Lung (tissue), 11 donors: ENCODE measurements at regions not wholly inside any gene's neighbourhood (a gene's known extent, or its start where the extent isn't known, plus 50 kb on each side); places are given as distances from the start of the nearest gene placed in this dataset.
A peak's percentile ranks its signal among the peaks of the same experiment; 100 is the strongest.

Experiments
- ATAC-seq: fragments of 200-7000 bp; cut with Tn5 transposase; one replicate; pipeline ENCODE4 v1.9.1; 2020; ENCODE audit warnings: moderate number of reproducible peaks; ENCODE audit not compliant: insufficient read depth, low FRiP score
- DNase-seq, 3 donors: peaks; one replicate each; pipeline ENCODE4 v3.0.0-alpha.2; 2013 to 2017
- H3K27ac ChIP-seq, 2 donors: one replicate each; pipeline ENCODE4 v1.5.1; 2013; ENCODE audit warnings: mild to moderate bottlenecking in 2 of 2, moderate library complexity in 2 of 2, control low read depth in 1 of 2, inconsistent platforms in 1 of 2, low read depth in 1 of 2, low read length in 1 of 2
- H3K27me3 ChIP-seq, 3 donors: one replicate each; pipeline ENCODE4 v1.5.1; 2013; ENCODE audit warnings: low read length in 2 of 3; ENCODE audit not compliant: control insufficient read depth in 3 of 3, insufficient read depth in 3 of 3
- H3K36me3 ChIP-seq, 4 donors: one replicate each; pipeline ENCODE4 v1.5.1; 2013; ENCODE audit warnings: low read length in 4 of 4, mild to moderate bottlenecking in 1 of 4, moderate library complexity in 1 of 4; ENCODE audit not compliant: control insufficient read depth in 4 of 4, insufficient read depth in 4 of 4
- H3K4me1 ChIP-seq, 5 donors: one replicate each; pipeline ENCODE4 v1.5.1; 2013; ENCODE audit warnings: low read length in 5 of 5, mild to moderate bottlenecking in 2 of 5, moderate library complexity in 1 of 5; ENCODE audit not compliant: control insufficient read depth in 5 of 5, insufficient read depth in 5 of 5
- H3K4me3 ChIP-seq: one replicate; pipeline ENCODE4 v1.5.1; 2013; ENCODE audit warnings: mild to moderate bottlenecking, control low read depth, moderate library complexity
- H3K9ac ChIP-seq, 2 donors: one replicate each; pipeline ENCODE4 v1.5.1; 2013; ENCODE audit warnings: low read length in 2 of 2, control low read depth in 1 of 2; ENCODE audit not compliant: insufficient read depth in 1 of 2
- H3K9me3 ChIP-seq, 4 donors: one replicate each; pipeline ENCODE4 v1.5.1; 2013; ENCODE audit warnings: low read length in 3 of 4, mild to moderate bottlenecking in 1 of 4, moderate library complexity in 1 of 4; ENCODE audit not compliant: control insufficient read depth in 4 of 4, insufficient read depth in 3 of 4
- CTCF ChIP-seq: IDR thresholded peaks from 2 replicates; pipeline ENCODE4 v1.5.1; 2012; ENCODE audit warnings: mild to moderate bottlenecking; ENCODE audit errors: control extremely low read depth, extremely low read depth
- WGBS, 2 donors: extraction: QIAGEN DNeasy Blood & Tissue Kit; methylation state at CpG; one replicate each; pipeline ENCODE4 v1.1.7; 2013; 5-methylcytosine and 5-hydroxymethylcytosine counted together
- donor health status: control.
- donor health status: control.
- donor health status: Bipolar disorder and iron deficiency.
- donor health status: healthy.
- donor health status: DM: yes; HTN: yes; CAD: no.

- no peak overlapping the region for H3K27ac ChIP-seq
- WGBS, 2 donors, result 52 to 74% methylated on average over 5 of the region's 5 CpGs
- ATAC-seq, result no peak
- H3K27me3 ChIP-seq, result no peaks in the 10 kb centered on the region
- no peak for TF ChIP-seq CTCF
- H3K4me3 ChIP-seq, result no peak overlapping the region
- H3K4me1 ChIP-seq, result peaks cover 0 to 8% (median 0%) of the 10 kb centered on the region in 5 donors
- no peaks in the 10 kb centered on the region for H3K36me3 ChIP-seq
- no peak overlapping the region for H3K9ac ChIP-seq
- DNase-seq, result peak; percentile 36 to 50 (median 40)
- peaks cover 0 to 6% (median 0%) of the 10 kb centered on the region in 4 donors for H3K9me3 ChIP-seq
Measured at GRCh38 chr12:129964826-129965457, 61.1 kb upstream of the TMEM132D start.

- Histone ChIP-seq H3K9me3 (peaks cover 0 to 6% (median 0%) of the 10 kb centered on the region in 4 donors), H3K4me1 (peaks cover 0 to 8% (median 0%) of the 10 kb centered on the region in 5 donors), H3K4me3 (no peak overlapping the region), H3K9ac (no peak overlapping the region), H3K36me3 (no peaks in the 10 kb centered on the region), H3K27me3 (no peaks in the 10 kb centered on the region), H3K27ac (no peak overlapping the region)
- ATAC-seq (no peak), DNase-seq (no peak)
- 38 to 40% methylated on average over 10 of the region's 10 CpGs for WGBS, 2 donors
- TF ChIP-seq CTCF, result no peak
Measured at GRCh38 chr12:129966146-129966995, 62.5 kb upstream of the TMEM132D start.

- Histone ChIP-seq H3K4me3 (no peak overlapping the region), H3K27ac (no peak overlapping the region), H3K9ac (no peak overlapping the region), H3K36me3 (no peaks in the 10 kb centered on the region), H3K9me3 (peaks cover 0 to 4% (median 0%) of the 10 kb centered on the region in 4 donors), H3K27me3 (no peaks in the 10 kb centered on the region), H3K4me1 (no peaks in the 10 kb centered on the region)
- no peak for DNase-seq
- WGBS, 2 donors, result 81 to 85% methylated on average over 7 of the region's 7 CpGs
- TF ChIP-seq CTCF, result no peak
- ATAC-seq, result no peak
Measured at GRCh38 chr12:129971721-129972120, 67.9 kb upstream of the TMEM132D start.
